HG03159 (cell line): ENCODE measurements at regions not wholly inside any gene's neighbourhood (a gene's known extent, or its start where the extent isn't known, plus 50 kb on each side); places are given as distances from the start of the nearest gene placed in this dataset.
"Not testable (repeated sequence)": the region's sequence is repeated elsewhere in the genome, so short reads cannot be mapped to it uniquely, and the experiment has no call there.

Experiments used
- ATAC-seq: cut with Tn5 transposase; IDR thresholded peaks from one replicate; pipeline ENCODE4 v1.9.1; 2021; ENCODE audit warnings: mild to moderate bottlenecking, moderate library complexity; ENCODE audit not compliant: unreplicated experiment

- ATAC-seq = not testable (repeated sequence)
Observed at GRCh38 chr7:86375602-86376001, 268.1 kb upstream of the GRM3 start.

DNA sequence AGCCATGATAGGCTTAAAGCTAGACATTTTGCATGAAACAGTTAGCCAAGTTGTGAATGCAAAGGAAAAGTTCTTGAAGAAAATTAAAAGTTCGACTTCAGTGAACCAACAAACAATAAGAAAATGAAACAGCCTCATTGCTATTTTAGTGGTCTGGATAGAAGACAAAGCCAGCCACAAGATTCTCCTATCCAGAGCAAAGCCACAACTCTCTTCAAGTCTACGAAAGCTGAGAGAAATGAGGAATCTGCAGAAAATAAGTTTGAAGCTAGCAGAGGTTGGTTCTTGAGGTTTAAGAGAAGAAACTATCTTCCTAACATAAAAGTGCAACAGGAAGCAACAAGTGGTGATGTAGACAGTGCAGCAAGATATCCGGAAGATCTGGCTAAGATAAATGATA is 271.4 kb upstream of the GRM3 start:
- no peak for ATAC-seq

DNA sequence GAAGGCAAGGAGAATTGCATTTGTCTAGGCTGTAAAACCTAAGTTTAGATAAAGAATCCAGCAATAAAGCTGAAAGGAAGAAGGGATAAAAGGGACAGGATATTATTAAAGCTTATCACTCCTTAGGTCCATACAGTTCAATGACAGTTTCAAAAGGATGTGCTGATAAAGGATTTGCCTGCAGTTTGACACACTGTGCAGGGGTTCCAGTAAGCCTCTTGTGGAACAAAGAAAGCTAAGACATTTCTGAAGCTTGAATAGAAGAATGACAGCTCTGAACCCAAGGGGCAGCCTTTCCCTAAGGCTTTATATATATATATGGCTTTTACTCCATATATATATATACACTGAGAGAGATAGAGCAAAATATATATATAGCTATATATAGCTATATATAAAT is 276.8 kb upstream of the GRM3 start:
- no peak for ATAC-seq

DNA sequence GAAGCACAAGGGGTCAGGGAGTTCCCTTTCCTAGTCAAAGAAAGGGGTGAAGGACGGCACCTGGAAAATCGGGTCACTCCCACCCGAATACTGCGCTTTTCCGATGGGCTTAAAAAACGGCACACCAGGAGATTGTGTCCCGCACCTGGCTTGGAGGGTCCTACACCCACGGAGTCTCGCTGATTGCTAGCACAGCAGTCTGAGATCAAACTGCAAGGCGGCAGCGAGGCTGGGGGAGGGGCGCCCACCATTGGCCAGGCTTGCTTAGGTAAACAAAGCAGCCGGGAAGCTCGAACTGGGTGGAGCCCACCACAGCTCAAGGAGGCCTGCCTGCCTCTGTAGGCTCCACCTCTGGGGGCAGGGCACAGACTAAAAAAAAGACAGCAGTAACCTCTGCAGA is 303.3 kb upstream of the GRM3 start:
- ATAC-seq = not testable (repeated sequence)

DNA sequence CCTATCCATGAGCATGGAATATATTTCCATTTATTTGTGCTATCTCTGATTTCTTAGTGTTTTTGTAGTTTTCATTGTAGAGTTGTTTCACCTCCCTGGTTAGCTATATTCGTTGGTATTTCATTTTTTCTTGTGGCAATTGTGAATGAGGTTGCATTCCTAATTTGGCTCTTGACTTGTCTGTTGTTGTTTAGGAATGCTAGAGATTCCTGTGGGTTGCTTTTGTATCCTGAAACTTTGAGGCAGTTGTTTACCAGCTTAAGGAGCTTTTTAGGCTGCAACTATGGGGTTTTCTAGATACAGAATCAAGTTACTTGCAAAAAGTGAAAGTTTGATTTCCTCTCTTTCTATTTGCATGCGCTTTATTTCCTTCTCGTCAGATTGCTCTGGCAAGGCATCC is 304.7 kb upstream of the GRM3 start:
- ATAC-seq = no peak

DNA sequence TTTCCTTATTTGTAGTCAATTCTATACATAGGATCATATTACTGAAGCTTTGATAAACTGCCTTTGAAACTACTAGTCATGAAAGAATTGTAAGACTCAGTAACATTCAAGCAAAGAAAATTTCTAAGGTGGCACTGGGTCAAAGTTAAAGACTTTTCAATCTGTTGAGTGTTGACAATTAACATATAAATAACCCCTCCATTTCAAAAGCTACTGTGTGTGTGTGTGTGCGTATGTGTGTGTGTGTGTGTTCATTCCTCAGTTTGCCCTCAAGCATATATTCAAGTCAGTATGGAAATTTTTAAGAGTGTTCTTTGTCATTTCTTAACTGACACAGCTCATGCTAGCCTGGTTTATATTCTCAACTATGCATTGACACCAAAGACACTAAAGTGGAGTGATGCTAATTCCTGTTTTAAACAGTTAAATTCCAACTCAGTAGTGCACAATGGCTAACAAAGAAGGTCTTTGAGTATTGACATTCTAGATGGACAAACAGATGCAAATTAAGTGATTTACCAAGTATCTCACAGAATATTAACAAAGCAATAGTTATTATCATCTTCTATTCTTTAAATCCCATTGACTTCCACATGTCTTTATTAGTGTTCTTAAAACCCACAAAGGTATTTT is 314.8 kb upstream of the GRM3 start:
- ATAC-seq = no peak

DNA sequence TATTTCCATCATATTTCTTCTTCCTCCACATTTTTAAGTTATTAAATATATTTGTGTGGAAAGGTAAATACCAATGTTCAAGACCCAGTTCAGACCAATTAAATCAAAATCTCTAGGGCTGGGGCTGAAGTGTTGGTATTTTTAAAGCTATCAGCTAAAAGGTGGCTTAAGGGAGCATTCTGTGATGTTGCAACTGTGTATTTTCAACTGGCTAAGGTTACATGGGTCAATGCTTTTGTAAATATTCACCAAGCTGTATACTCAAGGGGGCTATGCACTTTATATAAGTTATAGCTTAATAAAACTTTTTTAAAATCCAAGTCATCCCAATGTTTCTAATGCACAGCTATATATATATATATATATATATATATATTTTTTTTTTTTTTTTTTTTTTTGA is 316.9 kb upstream of the GRM3 start:
- ATAC-seq = no peak

GRCh38 chr7:86320889-86321288 is 322.8 kb upstream of the GRM3 start:
- ATAC-seq = no peak

DNA sequence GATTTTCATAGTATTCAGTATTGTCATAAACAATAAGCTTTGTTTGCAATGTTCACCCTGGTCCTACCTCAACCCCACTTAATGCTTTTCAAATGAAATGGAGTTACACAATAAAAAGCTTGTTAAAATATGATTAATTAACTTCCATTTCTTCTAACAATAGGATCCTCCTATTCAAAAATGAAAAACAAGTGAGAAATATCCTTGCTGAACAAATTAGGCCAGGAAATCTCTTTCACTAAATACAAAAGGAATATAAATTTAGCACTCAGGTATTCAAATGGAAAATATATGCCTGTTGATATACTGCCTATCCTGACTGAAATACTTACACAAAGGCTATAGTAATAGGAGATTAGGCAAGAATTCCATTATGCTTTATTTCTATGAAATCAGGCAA is 323.4 kb upstream of the GRM3 start:
- no peak for ATAC-seq

DNA sequence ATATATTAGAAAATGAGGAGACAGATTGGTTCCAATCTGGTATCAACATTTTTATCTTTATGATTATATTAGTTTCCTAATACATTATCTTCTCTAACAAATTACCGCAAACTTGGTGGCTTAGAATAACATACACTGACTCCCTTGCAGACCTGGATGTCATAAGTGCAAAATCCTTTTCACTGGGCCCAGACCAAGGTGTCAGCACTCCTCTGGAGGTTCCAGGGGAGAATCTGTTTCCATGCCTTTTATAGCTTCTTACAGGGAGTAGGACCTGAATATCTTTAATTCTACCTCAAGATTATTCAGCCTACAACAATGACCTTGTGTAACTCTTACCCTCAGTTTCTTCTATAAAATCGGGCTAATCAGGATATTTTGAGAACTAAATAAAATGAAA is 329.9 kb upstream of the GRM3 start:
- no peak for ATAC-seq

DNA sequence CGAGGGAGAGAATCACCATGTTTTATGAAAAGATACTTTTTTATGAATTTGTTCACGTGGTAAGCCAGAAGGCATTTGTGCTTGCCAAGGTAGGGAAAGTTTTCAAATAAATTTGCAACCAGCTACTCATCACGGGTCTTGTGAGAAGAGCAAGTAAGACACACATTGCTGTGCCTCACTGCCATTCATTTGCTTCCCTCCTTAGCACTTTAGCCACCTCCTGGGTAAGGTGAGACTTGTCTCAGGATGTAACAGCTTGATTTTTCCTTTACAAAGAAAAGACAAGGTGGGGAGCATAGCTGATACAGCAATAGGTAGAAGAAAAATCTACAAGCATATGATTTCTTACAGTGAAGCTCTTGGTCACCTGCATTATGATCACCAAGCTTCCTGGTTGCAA is 342.4 kb upstream of the GRM3 start:
- no peak for ATAC-seq

- no peak for ATAC-seq
Observed at GRCh38 chr7:86295526-86295925, 348.2 kb upstream of the GRM3 start.

DNA sequence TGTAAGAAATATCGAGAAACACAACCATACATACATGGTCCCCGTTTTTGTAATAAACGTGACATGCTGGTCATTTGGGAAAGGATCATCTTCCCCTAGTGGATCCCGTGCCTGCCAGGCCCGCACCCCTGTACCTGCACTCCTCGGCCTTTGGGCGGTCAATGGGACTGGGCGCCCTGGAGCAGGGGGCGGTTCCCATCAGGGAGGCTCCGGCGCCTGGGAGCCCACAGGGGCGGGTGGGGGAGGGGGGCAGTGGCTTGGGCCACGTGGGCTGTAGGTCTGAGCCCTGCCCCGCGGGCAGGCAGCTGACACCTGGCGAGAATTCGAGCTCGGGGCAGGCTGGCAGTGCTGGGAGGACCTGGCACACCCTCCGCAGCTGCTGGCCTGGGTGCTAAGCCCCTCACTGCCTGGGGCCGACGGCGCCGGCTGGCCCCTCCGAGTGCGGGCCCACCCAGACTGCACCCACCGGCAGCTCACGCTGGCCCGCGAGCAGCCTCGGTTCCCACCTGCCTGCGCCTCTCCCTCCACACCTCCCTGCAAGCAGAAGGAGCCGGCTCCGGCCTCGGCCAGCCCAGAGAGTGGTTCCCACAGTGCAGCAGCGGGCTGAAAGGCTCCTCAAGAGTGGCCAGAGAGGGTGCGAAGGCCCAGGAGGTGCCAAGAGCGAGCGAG is 361.6 kb upstream of the GRM3 start:
- ATAC-seq = no peak

DNA sequence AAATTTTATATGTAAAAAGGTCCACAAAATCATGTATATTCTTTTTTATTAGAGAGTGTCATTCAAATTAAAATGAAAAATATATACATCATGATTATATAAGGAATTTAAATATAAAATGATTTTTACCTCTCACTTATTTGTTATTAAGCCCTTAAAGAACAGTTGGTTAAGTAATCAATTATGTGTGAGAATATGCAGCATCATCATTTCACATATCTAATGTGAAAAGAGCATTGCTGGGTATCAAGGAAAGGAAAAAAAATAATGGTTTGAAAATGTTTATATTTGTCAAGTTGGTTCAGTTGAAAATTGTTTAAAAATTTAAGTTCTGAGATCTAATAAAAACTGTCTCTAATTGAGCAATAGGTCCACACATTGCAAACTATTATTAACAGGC is 363.6 kb upstream of the GRM3 start:
- ATAC-seq = no peak

GRCh38 chr7:86262781-86263180 is 380.9 kb upstream of the GRM3 start:
- no peak for ATAC-seq

GRCh38 chr7:86257894-86258293 is 385.8 kb upstream of the GRM3 start:
- no peak for ATAC-seq

DNA sequence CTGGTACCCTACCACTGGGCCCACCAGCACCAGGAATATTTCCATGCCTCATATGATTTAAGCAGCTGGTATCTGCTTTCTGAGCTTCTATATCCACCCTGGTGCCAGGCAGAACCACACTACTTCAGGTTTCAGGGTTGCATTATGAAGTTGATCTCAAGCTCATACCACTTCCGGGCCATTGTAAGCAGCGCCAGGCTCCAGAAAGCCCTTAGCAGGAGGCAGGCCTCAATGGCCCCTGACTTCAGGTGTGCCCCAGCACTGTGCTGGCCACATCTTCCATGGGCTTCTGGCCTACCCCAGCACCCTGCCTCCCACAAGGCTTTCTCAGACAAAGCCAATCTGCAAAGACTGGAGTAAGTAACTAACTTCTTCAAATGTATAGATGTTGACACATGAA is 391.3 kb upstream of the GRM3 start:
- ATAC-seq = no peak

DNA sequence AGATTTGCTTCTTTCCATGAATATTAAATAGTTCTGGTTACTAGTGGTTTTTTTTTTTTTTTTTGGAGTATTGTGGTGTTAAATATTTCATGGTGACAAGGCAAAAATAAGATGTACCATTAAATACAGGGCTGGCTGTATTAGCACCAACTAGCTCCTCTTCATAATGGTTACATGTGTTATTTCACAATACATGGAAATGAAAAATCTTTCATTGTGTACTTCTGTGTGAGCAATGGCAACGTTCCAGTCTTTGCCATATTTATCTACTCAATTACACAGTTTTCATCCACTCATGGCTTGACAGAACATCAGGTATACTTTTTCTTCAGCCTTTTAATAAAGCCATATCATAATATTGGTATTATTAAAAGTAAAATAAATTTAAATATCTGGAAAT is 394.7 kb upstream of the GRM3 start:
- no peak for ATAC-seq

DNA sequence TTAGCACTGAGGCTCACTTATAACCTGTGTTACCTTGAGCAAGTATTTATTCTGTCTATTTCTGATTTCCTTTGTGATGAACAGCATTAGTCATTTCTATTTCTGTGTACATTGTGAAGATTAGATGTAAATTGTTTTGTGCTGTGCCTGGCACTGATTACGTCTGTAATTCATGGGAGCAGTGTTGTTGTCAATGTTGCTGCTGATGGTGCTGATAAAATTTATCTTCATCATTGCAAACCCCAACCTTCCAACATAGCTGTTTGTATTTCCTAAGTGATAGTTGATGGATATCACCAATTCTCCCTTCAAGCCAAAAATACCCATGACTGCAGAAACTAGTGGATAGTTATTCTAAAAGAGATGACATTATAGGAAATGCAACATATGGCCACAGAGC is 400.5 kb upstream of the GRM3 start:
- ATAC-seq = no peak

- ATAC-seq = no peak
Observed at GRCh38 chr7:86226191-86226590, 417.5 kb upstream of the GRM3 start.

GRCh38 chr7:86222806-86223205 is 420.9 kb upstream of the GRM3 start:
- ATAC-seq = no peak

DNA sequence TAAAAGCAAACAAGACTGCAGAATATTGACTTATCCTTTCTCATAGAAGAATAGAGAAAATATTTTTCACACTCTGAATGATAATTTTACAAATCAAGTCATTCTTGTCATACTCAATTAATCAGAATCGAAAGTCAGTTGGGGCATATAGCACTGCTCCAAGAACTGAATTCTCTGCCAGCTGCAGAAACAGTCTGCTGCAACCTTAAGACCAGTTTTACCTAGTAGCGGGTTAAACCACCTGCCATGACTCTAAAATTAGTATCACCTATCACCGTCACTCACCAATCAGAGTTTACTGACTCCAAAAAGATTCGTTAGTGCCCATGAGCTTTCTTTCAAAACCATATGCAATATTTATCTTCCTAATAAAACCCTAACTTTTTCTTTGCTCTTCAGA is 429.0 kb upstream of the GRM3 start:
- no peak for ATAC-seq

GRCh38 chr7:86212976-86213375 is 430.7 kb upstream of the GRM3 start:
- ATAC-seq = no peak
